Neural progenitor cell (in vitro differentiated cells): ENCODE measurements at regions not wholly inside any gene's neighbourhood (a gene's known extent, or its start where the extent isn't known, plus 50 kb on each side); places are given as distances from the start of the nearest gene placed in this dataset.

ENCODE experiments used
- CTCF ChIP-seq: fragments of 200-600 bp; sonication (generic); IDR thresholded peaks from 2 replicates; pipeline ENCODE4 v1.5.1; 2017; ENCODE audit warnings: antibody characterized with exemption, mild to moderate bottlenecking
- EZH2 ChIP-seq: fragments of 200-600 bp; sonication (generic); IDR thresholded peaks from 2 replicates; pipeline ENCODE4 v1.6.1; 2017; ENCODE audit warnings: antibody characterized with exemption, mild to moderate bottlenecking, moderate library complexity
- EZH2phosphoT487 ChIP-seq: fragments of 200-600 bp; sonication (generic); IDR thresholded peaks from 2 replicates; pipeline ENCODE4 v1.6.1; 2017; ENCODE audit warnings: antibody characterized with exemption

GRCh38 chr4:138659812-138660316, 355.7 kb upstream of the NOCT start:
- TF ChIP-seq CTCF (no peak), EZH2phosphoT487 (peak; percentile 37), EZH2 (no peak)
